ENCODE measurements at regions not wholly inside any gene's neighbourhood (a gene's known extent, or its start where the extent isn't known, plus 50 kb on each side); places are given as distances from the start of the nearest gene placed in this dataset.

- no peaks in the 10 kb centered on the region for H3K36me3 Mint-ChIP-seq (ENCODE audit: low read depth)
- no peak overlapping the region for H3K4me3 Mint-ChIP-seq
- no peak for TF ChIP-seq CTCF (conservative IDR thresholded peaks at IDR 0.05)
Observed at GRCh38 chr2:152250421-152251100, 75.0 kb upstream of the STAM2 start.

GRCh38 chr2:152251211-152251610, 75.6 kb upstream of the STAM2 start:
- no peaks in the 10 kb centered on the region for H3K36me3 Mint-ChIP-seq (ENCODE audit: low read depth)

More at GRCh38 chr2:152250421-152251100, 75.0 kb upstream of the STAM2 start:
- 90% methylated on average over 3 of the region's 3 CpGs for WGBS, 2 experiments (ENCODE audit: insufficient coverage in 1 of 2, insufficient read length in 1 of 2)
- peaks cover 2% of the 10 kb centered on the region for H3K27me3 Mint-ChIP-seq (ENCODE audit: insufficient read depth)
- no peak overlapping the region for H3K27ac Mint-ChIP-seq
- Histone ChIP-seq H3K27me3 (ENCODE audit: control insufficient read depth, insufficient read depth, low read length, poor library complexity, severe bottlenecking) (no peaks in the 10 kb centered on the region), H3K9ac (ENCODE audit: extremely low read depth, low read length, poor library complexity, severe bottlenecking) (no peak overlapping the region), H3K4me1 (ENCODE audit: control insufficient read depth, insufficient read depth, low read length) (no peaks in the 10 kb centered on the region), H3K4me3 (ENCODE audit: low read length) (no peak overlapping the region), H3K36me3 (ENCODE audit: control insufficient read depth, insufficient read depth, low read length) (no peaks in the 10 kb centered on the region), H3K9me3 (ENCODE audit: control insufficient read depth, low read length) (no peaks in the 10 kb centered on the region), H3K27ac (ENCODE audit: low read depth, low read length) (no peak overlapping the region)
- H3K9me3 Mint-ChIP-seq: no peaks in the 10 kb centered on the region
- H3K4me1 Mint-ChIP-seq: peaks cover 4% of the 10 kb centered on the region
- no peak for DNase-seq

GRCh38 chr2:152251811-152252210, 76.2 kb upstream of the STAM2 start:
- no peaks in the 10 kb centered on the region for H3K9me3 Mint-ChIP-seq
- H3K4me3 Mint-ChIP-seq: no peak overlapping the region
- DNase-seq: no peak
- H3K27me3 Mint-ChIP-seq (ENCODE audit: insufficient read depth): peaks cover 2% of the 10 kb centered on the region
- no peaks in the 10 kb centered on the region for H3K9me3 ChIP-seq (ENCODE audit: control insufficient read depth, low read length)
- H3K27me3 ChIP-seq (ENCODE audit: control insufficient read depth, insufficient read depth, low read length, poor library complexity, severe bottlenecking): no peaks in the 10 kb centered on the region
- no peaks in the 10 kb centered on the region for H3K36me3 ChIP-seq (ENCODE audit: control insufficient read depth, insufficient read depth, low read length)
- 67 to 90% methylated on average over 1 to 2 of the region's 2 CpGs for WGBS, 2 experiments (ENCODE audit: insufficient coverage in 1 of 2, insufficient read length in 1 of 2)
- H3K9ac ChIP-seq (ENCODE audit: extremely low read depth, low read length, poor library complexity, severe bottlenecking): no peak overlapping the region
- H3K27ac Mint-ChIP-seq: no peak overlapping the region
- H3K36me3 Mint-ChIP-seq (ENCODE audit: low read depth): no peaks in the 10 kb centered on the region
- no peaks in the 10 kb centered on the region for H3K4me1 ChIP-seq (ENCODE audit: control insufficient read depth, insufficient read depth, low read length)
- H3K27ac ChIP-seq (ENCODE audit: low read depth, low read length): no peak overlapping the region
- H3K4me1 Mint-ChIP-seq: peaks cover 4% of the 10 kb centered on the region
- TF ChIP-seq CTCF (conservative IDR thresholded peaks at IDR 0.05): no peak
- H3K4me3 ChIP-seq (ENCODE audit: low read length): no peak overlapping the region

More at GRCh38 chr2:152251211-152251610, 75.6 kb upstream of the STAM2 start:
- WGBS, 2 experiments (ENCODE audit: insufficient coverage in 1 of 2, insufficient read length in 1 of 2): 91 to 96% methylated on average over 3 of the region's 3 CpGs
- H3K27me3 Mint-ChIP-seq (ENCODE audit: insufficient read depth): peaks cover 2% of the 10 kb centered on the region
- H3K9ac ChIP-seq (ENCODE audit: extremely low read depth, low read length, poor library complexity, severe bottlenecking): no peak overlapping the region
- peaks cover 4% of the 10 kb centered on the region for H3K4me1 Mint-ChIP-seq
- H3K36me3 ChIP-seq (ENCODE audit: control insufficient read depth, insufficient read depth, low read length): no peaks in the 10 kb centered on the region
- H3K4me1 ChIP-seq (ENCODE audit: control insufficient read depth, insufficient read depth, low read length): no peaks in the 10 kb centered on the region
- H3K4me3 ChIP-seq (ENCODE audit: low read length): no peak overlapping the region
- no peak overlapping the region for H3K27ac ChIP-seq (ENCODE audit: low read depth, low read length)
- H3K9me3 ChIP-seq (ENCODE audit: control insufficient read depth, low read length): no peaks in the 10 kb centered on the region
- H3K4me3 Mint-ChIP-seq: no peak overlapping the region
- H3K27ac Mint-ChIP-seq: no peak overlapping the region
- TF ChIP-seq CTCF (conservative IDR thresholded peaks at IDR 0.05): no peak
- H3K27me3 ChIP-seq (ENCODE audit: control insufficient read depth, insufficient read depth, low read length, poor library complexity, severe bottlenecking): no peaks in the 10 kb centered on the region
- DNase-seq: no peak
- H3K9me3 Mint-ChIP-seq: no peaks in the 10 kb centered on the region

All from endodermal cell (in vitro differentiated cells).